Type B pancreatic cell (in vitro differentiated cells): ENCODE measurements at regions not wholly inside any gene's neighbourhood (a gene's known extent, or its start where the extent isn't known, plus 50 kb on each side); places are given as distances from the start of the nearest gene placed in this dataset.

Source experiments
- DNase-seq: peaks from one replicate; pipeline ENCODE4 v3.0.0; 2021; ENCODE audit warnings: mixed read lengths; ENCODE audit not compliant: unreplicated experiment; ENCODE audit errors: extremely low spot score
- H3K27ac Mint-ChIP-seq: 2 replicates; pipeline ENCODE4 v1.8.0; 2021; ENCODE audit warnings: mild to moderate bottlenecking, mixed read lengths
- H3K27me3 Mint-ChIP-seq: 2 replicates; pipeline ENCODE4 v1.8.0; 2021; ENCODE audit warnings: mixed read lengths
- H3K36me3 Mint-ChIP-seq: 2 replicates; pipeline ENCODE4 v1.8.0; 2021; ENCODE audit warnings: mixed read lengths
- H3K4me1 Mint-ChIP-seq: one replicate; pipeline ENCODE4 v1.8.0; 2021; ENCODE audit warnings: mixed read lengths; ENCODE audit not compliant: unreplicated experiment
- H3K4me3 Mint-ChIP-seq: 2 replicates; pipeline ENCODE4 v1.8.0; 2021; ENCODE audit warnings: mild to moderate bottlenecking, mixed read lengths
- H3K9me3 Mint-ChIP-seq: 2 replicates; pipeline ENCODE4 v1.8.0; 2021; ENCODE audit warnings: mixed read lengths
- TF ChIP-seq, protein P1 (sequence below): fragments of 200-600 bp; sonication (generic); conservative IDR thresholded peaks from 2 replicates; pipeline ENCODE4 v1.5.0; 2021; ENCODE audit warnings: antibody characterized with exemption, mild to moderate bottlenecking

DNA sequence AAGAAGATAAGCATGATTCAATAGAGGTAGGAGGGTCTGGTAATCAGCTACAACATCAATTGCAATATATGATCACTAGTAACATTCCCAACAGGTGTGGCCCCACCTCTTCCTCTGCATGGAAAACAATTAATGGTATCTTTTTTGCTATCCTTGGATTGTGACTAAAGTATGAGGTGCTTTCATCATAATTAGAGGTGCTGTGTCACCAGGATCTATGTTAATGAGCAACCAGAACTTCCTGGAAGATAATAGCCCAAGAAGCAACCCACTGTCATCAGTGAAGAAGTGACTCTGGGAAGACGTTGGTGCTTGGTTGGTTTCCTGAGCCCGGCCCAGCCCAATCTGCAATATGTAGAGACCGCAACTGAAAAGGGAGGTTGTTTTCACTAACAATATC lies 167.2 kb downstream of the SETD4 start:
- Mint-ChIP-seq H3K9me3 (no peaks in the 10 kb centered on the region), H3K27ac (no peak overlapping the region), H3K4me1 (no peaks in the 10 kb centered on the region), H3K4me3 (no peak overlapping the region), H3K27me3 (peaks cover 6% of the 10 kb centered on the region), H3K36me3 (no peaks in the 10 kb centered on the region)
- DNase-seq = no peak
- TF ChIP-seq, protein P1, sequence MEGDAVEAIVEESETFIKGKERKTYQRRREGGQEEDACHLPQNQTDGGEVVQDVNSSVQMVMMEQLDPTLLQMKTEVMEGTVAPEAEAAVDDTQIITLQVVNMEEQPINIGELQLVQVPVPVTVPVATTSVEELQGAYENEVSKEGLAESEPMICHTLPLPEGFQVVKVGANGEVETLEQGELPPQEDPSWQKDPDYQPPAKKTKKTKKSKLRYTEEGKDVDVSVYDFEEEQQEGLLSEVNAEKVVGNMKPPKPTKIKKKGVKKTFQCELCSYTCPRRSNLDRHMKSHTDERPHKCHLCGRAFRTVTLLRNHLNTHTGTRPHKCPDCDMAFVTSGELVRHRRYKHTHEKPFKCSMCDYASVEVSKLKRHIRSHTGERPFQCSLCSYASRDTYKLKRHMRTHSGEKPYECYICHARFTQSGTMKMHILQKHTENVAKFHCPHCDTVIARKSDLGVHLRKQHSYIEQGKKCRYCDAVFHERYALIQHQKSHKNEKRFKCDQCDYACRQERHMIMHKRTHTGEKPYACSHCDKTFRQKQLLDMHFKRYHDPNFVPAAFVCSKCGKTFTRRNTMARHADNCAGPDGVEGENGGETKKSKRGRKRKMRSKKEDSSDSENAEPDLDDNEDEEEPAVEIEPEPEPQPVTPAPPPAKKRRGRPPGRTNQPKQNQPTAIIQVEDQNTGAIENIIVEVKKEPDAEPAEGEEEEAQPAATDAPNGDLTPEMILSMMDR = no peak

DNA sequence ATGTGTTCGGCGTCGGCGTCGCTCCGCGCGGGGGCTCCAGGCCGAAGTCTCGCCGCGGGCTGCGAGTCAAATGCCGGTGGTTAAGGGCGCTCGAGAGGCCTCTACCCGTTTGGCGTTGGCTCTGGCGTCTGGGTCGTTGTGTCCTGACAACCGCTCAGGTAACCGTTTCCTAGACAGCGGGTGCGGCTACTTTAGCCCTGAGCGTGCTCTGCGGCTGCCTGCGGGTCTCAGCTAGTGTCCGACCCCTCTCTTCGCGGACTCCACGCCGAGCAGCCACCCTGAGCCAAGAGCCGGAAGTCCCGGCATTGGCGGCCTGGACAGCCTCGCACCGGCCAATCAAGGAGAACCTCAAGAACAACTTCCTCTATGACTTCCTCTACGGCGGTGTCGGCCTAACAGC lies 173.4 kb downstream of the SETD4 start:
- peaks cover 24% of the 10 kb centered on the region for H3K27me3 Mint-ChIP-seq
- TF ChIP-seq, protein P1 = no peak
- H3K9me3 Mint-ChIP-seq = no peaks in the 10 kb centered on the region
- no peak overlapping the region for H3K27ac Mint-ChIP-seq
- no peaks in the 10 kb centered on the region for H3K36me3 Mint-ChIP-seq
- H3K4me1 Mint-ChIP-seq = no peaks in the 10 kb centered on the region
- H3K4me3 Mint-ChIP-seq = no peak overlapping the region
- no peak for DNase-seq

DNA sequence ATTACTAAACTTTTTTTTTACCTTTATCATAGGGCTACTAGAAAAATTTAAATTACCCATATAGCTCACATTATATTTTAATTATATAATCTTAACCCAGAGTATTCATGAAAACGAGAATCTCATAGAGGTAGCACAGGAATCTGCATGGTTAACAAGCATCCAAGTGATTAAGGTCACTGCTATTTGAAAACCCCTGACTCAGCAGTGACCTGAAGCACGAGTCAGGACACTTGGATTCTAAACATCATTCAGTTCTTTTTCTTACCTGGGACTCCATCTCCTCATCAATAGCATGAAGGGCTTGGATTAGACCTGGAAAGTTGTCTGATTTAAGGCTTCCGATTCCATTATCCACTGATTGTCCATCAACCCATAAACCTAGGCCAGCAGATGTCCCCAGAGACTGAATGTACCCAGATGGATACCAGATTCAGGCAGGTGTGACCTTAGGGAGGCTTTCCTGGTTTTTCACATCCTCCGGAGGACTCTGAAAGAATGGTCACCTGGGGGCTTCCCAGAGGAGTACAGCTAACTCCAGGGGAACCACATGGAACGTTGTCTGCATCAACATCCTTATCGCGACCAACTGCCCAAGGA lies 174.3 kb downstream of the SETD4 start:
- Mint-ChIP-seq H3K27ac (no peak overlapping the region), H3K9me3 (no peaks in the 10 kb centered on the region)

DNA sequence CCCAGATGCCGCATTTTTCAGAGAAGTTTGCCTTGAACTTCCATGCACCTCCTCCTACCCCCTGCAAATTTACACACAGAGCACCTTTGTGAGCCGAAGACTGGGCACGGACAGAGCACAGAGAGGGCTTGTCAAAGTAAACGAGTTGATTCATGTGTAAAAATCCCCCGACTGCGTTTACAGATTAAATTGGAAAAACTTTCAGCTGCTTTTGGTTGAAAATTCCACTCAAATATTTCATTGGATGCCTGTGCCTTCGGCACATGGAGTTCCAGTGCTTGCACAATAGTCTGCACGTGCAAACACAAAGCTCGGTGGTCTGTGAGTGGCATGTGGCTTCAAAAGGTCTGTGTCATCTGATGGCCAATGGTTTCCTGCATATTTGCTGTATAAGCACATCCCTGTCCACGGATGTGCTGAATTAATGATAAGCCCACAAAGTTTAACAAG lies 177.5 kb downstream of the SETD4 start:
- no peak overlapping the region for H3K27ac Mint-ChIP-seq
- no peak overlapping the region for H3K4me3 Mint-ChIP-seq
- no peaks in the 10 kb centered on the region for H3K36me3 Mint-ChIP-seq
- TF ChIP-seq, protein P1 = no peak
- no peaks in the 10 kb centered on the region for H3K4me1 Mint-ChIP-seq
- no peak for DNase-seq
- H3K27me3 Mint-ChIP-seq = peaks cover 30% of the 10 kb centered on the region
- no peaks in the 10 kb centered on the region for H3K9me3 Mint-ChIP-seq

More for the DNA sequence above, 174.3 kb downstream of the SETD4 start:
- Mint-ChIP-seq H3K27me3 (peaks cover 29% of the 10 kb centered on the region), H3K36me3 (no peaks in the 10 kb centered on the region), H3K4me1 (no peaks in the 10 kb centered on the region), H3K4me3 (no peak overlapping the region)
- no peak for DNase-seq
- TF ChIP-seq, protein P1 = no peak

DNA sequence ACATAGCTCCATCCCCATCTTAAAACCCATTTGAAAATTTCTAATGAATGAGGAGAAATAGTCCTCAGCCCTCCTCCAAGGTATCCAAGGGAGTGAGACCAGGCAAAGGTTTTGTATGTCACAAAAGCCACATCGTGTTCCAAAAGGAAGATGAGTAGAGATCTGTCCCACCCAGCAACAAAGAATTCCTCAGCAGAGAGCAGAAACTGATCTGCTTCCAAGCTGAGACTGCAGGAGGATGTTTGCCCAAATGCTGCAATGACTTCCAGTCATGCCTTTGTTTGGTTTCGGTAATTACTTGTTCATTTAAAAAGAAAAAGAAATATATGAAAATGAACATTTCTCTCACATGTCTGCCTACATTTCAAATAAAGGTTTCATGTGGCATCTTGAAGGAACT lies 186.9 kb downstream of the SETD4 start:
- Mint-ChIP-seq H3K4me3 (no peak overlapping the region), H3K9me3 (peaks cover 6% of the 10 kb centered on the region), H3K4me1 (no peaks in the 10 kb centered on the region), H3K36me3 (no peaks in the 10 kb centered on the region), H3K27me3 (peaks cover 13% of the 10 kb centered on the region), H3K27ac (no peak overlapping the region)
- TF ChIP-seq, protein P1 = no peak
- DNase-seq = no peak

DNA sequence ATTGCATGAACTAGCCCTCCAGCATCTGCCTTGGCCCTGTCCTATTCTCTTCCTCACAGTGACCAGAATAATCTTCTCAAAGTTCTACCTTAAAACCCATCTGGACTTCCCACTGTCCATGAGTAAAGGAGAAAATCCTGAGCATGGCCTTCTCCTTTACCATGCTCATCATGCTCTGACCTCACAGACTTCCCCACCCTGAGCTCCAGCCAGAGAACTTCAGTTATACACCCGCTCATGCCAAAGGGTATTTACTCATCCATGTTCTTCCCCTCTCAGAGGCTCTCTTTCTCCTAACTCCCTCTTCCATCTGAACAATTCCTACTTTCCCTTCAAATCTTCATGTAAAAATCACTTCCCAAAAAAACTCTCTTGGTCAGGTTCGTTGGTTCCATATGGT lies 188.4 kb downstream of the SETD4 start:
- TF ChIP-seq, protein P1 = no peak
- no peak overlapping the region for H3K4me3 Mint-ChIP-seq
- no peaks in the 10 kb centered on the region for H3K4me1 Mint-ChIP-seq
- no peak overlapping the region for H3K27ac Mint-ChIP-seq
- H3K27me3 Mint-ChIP-seq = peaks cover 10% of the 10 kb centered on the region
- DNase-seq = no peak
- H3K36me3 Mint-ChIP-seq = no peaks in the 10 kb centered on the region
- H3K9me3 Mint-ChIP-seq = peaks cover 6% of the 10 kb centered on the region
